C4-2B (cell line): ENCODE measurements at regions not wholly inside any gene's neighbourhood (a gene's known extent, or its start where the extent isn't known, plus 50 kb on each side); places are given as distances from the start of the nearest gene placed in this dataset.

Experiments
- H3K27ac ChIP-seq: fragments of 450-650 bp; 2 replicates; pipeline ENCODE4 v1.5.1; 2017
- CTCF ChIP-seq: fragments of 450-650 bp; conservative IDR thresholded peaks from 2 replicates; pipeline ENCODE4 v1.5.1; 2017; ENCODE audit warnings: mild to moderate bottlenecking
- ZFX ChIP-seq: fragments of 450-650 bp; IDR thresholded peaks from 2 replicates; pipeline ENCODE4 v1.6.1; 2017

DNA sequence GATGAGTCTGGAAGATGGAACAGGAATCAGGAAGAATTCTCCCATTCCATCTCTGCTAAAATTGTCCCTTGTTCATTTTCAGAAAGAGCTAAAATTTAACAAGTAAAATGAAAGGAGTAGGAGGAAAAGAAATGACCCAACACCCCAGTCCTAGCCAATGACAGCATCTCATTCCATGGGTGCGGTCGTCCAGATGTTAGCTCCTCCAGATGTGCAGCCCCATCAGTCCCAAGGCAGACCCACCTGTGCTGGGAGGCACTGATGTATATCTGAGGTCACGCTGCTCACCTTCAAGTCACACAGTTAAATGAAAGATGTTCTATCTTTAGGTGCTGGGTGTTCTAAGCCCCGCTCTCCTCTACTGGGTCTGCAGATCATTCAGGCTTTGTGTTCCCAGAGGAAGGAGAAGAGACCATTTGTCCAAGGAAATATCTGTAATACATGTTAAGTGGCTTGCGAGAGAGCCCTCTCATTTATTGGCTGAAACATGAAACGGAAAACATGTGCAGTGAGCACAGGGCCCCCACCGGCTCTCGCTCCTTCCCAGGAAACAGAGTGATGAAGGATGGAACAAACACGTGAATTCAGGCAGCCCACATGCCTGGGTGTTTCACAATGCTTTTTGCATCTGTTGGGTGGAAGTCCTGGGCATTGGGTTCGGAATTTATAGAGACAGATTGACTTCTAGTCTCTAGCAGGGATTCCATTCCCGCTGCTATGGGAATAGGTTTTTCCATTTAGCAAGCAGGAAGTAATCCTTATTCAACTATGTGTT lies 294.6 kb downstream of the NUAK1 start:
- no peak overlapping the region for H3K27ac ChIP-seq
- no peak for TF ChIP-seq CTCF
- TF ChIP-seq ZFX, result no peak

DNA sequence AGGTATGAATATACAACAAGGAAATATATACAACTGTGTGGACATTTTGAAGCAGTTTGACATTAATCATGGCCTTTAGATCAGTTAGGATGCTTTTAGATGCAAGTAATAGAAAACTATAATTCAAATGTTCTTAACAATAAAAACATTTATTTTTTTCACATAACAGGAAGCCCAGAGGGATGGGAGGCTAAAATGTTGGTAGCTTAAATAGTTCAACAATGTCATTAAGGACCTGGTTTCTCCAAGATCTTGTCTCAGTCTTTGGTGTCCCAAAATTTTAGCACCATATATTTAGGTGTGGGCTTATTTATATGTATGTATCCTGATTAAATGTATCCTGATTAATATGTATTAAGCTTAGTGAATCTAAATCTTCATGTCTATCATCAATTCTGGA lies 292.4 kb downstream of the NUAK1 start:
- TF ChIP-seq ZFX, result no peak
- H3K27ac ChIP-seq, result no peak overlapping the region

- no peak overlapping the region for H3K27ac ChIP-seq
- TF ChIP-seq CTCF (no peak), ZFX (no peak)
Observed at GRCh38 chr12:105847068-105847467, 291.7 kb downstream of the NUAK1 start.

DNA sequence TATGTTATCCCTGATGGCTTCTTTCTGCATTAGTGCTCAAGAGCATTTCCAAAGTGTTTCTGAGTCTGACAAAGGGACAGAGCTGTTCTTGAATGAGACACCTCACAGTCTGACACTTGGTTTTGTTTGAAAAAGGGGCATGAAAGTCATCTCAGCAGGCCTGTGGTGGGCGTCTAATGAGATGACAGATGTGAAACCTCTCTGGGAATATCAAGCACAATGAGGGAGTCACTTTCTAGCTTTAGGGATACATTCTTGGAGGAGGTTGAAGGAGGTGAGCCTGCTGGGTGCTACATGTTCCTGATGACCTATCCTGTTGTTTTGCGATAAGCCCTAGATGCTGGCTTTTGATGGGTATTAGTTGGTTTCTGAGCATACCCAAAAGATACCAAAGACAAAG lies 290.5 kb downstream of the NUAK1 start:
- no peak overlapping the region for H3K27ac ChIP-seq
- no peak for TF ChIP-seq ZFX
- no peak for TF ChIP-seq CTCF

- no peak overlapping the region for H3K27ac ChIP-seq
- TF ChIP-seq ZFX (no peak), CTCF (no peak)
Observed at GRCh38 chr12:105850103-105850968, 288.4 kb downstream of the NUAK1 start.

DNA sequence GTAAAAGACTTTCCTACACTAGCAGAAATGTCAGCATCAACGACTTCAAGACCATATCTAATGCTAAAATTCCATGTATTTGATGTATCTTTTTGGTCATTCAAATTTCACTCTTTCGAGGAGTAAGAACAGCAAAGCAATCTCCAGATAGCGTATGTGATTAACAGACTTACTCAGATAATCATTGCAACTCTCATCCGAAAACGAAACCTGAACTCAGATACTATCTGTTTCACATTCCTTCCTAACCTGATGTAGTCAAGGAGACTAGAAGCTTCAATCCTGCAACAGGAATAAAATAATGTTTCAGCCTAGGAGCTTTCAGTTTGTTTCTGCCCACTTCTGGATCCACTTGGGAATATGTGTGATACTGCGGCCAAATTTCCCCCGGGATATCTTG lies 286.3 kb downstream of the NUAK1 start:
- TF ChIP-seq ZFX, result no peak
- no peak overlapping the region for H3K27ac ChIP-seq

DNA sequence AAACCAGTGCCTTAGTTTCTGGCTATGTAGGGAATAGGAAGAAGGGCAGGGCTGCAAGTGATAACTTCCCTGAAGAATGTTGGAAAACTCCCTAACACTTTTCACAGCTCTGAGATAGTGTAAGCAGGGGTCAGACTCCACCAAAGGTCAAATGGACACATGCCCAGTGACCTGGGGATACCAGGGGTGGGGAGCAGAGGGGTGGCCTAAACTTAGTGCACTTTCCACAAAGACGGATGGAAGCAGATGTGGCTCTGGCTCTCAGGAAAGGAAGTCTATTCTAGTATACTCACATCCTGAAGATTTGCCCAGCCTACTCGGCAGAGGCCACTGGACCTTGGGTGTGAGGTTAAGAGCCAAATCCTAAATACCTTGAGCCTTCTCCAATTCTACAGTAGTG lies 285.8 kb downstream of the NUAK1 start:
- no peak overlapping the region for H3K27ac ChIP-seq
- TF ChIP-seq ZFX (no peak), CTCF (no peak)

- TF ChIP-seq CTCF (no peak), ZFX (no peak)
- no peak overlapping the region for H3K27ac ChIP-seq
Observed at GRCh38 chr12:105854071-105854470, 284.7 kb downstream of the NUAK1 start.
